CD4-positive, alpha-beta T cell treated with Interleukin-17A for 4 hours (primary cell): ENCODE measurements at regions not wholly inside any gene's neighbourhood (a gene's known extent, or its start where the extent isn't known, plus 50 kb on each side); places are given as distances from the start of the nearest gene placed in this dataset.

Source experiments
- DNase-seq: peaks from one replicate; pipeline ENCODE4 v3.0.0-alpha.2; 2020; ENCODE audit warnings: mixed read lengths

DNA sequence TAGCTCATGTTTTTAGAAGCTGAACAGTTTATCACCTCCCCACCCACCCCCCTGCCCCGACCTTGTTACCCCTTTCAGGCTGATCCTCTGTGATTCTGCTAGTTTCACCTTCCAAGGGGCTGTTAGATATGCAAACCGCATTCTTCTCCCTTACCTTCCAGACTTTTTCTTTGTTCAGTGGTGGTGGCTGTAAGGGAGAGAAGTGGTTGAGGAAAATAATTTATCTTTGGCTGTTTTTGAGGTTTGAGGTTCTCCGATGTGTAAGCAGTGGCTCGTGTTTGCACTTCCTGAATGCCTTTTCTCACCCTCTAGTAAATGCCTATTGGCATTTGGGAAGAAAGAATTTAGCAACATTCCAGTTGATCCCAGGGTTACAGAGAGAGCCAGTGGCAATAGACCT is 69.4 kb upstream of the KCNG1 start:
- no peak for DNase-seq

DNA sequence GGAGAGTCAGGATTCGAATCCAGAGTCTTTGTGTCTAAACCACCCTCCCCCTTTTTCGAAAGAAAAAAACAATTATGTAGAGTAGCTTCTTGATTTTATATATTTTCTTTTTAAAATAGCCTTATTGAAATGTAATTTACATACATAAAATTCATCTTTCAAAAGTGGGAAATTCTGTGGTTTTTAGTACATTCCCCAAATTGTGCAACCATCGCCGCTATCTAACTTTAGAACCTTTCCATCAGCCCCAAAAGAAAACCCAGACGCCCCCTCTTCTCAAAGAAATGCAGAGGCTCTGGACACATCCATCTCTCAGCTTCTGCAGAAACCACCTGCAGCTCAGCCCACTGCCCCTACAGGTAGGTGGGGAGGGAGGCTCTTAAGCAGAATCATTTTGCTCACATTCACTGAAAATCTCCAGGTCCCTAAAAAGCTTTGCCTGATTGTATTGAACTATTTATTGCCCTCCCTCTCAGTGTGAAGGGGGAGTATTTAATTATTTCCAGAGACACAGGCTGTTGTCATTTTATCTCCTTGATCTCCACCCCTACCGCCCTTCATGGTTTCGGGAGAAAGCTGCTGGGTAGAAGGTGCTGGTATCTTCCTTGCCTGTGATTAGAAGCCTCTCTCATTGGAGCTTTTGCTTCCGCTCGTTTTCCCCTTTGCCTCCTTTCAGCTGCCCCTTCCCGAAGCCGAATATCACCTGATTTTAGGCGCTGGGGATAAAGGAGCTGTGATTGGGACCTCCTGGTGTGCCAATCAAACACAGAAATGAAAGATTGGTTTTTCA is 68.7 kb upstream of the KCNG1 start:
- no peak for DNase-seq

DNA sequence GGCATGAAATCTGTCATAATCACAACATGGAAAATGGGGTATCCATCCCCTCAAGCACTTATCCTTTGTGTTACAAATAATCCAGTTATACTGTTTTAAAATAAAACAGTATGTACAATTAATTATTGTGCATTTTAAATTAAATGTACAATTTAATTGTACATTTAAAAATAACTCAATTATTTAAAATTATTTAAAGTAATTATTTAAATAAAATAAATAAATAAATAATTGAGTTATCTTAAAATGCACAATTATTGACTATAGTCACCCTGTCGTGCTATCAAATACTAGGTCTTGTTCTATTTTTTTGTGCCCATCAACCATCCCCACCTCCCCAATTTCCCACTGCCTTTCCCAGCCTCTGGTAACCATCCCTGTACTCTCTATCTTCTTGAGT is 66.9 kb upstream of the KCNG1 start:
- no peak for DNase-seq

DNA sequence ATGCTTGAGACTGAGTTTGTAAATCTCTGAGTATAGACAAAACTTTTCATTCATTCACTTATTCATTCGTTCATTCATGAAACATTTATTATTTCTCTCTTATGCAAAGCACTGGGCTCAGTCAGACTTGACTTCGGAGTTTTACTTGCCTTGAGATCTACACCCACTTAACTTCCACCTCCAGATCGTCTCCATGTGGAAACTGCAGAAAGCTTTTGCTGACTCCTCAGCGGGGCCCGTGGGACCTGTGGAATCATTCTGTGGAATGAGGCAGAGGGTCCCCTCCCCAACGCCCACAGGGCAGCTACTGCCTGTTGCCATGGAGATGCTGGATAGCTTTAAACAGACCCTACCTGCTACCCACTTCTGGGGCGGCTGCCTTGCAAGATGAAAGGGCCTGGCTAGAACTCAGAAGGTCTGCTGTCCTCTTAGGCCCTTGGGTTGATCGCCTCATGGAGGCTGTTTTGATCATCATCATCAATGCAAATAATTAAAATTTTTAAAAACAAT is 66.4 kb upstream of the KCNG1 start:
- no peak for DNase-seq

DNA sequence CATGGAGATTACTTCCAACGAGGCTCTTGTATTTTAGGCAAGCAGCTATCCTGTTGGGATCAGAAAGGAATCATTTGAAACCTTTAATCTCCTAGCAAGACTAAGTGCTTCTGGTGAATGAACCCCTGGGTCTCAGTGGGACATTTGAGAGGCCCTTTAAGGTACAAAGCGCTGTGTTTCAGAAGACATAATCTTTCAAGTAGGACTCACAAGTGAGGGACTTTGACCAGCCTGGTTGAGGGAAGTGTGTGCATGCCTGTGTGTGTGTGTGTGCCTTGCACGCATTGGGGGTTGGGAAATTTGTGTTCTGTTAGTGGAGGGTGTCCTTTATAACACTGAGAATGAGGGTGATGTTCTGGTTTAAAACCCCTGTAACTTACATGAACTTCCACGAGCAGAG is 64.4 kb upstream of the KCNG1 start:
- no peak for DNase-seq

DNA sequence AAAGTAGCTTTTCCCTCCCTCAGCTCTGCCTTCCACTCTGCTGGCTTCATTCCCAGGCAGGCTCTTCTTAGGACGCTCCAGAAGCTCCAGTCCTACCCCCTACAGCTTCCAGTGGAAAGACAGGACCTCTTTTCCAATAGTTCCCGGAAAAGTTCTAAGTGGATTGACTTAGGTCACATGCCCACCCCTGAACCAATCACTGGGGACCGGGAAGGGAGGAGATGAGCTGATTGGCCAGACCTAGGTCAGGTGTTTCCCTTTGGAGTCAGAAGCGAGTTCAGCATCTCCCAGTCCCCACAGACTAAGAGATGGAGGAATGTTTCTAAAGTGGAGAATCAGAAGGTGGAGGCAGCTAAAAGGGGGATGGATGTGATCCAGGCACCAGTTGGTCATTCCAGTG is 62.9 kb upstream of the KCNG1 start:
- DNase-seq: no peak

DNA sequence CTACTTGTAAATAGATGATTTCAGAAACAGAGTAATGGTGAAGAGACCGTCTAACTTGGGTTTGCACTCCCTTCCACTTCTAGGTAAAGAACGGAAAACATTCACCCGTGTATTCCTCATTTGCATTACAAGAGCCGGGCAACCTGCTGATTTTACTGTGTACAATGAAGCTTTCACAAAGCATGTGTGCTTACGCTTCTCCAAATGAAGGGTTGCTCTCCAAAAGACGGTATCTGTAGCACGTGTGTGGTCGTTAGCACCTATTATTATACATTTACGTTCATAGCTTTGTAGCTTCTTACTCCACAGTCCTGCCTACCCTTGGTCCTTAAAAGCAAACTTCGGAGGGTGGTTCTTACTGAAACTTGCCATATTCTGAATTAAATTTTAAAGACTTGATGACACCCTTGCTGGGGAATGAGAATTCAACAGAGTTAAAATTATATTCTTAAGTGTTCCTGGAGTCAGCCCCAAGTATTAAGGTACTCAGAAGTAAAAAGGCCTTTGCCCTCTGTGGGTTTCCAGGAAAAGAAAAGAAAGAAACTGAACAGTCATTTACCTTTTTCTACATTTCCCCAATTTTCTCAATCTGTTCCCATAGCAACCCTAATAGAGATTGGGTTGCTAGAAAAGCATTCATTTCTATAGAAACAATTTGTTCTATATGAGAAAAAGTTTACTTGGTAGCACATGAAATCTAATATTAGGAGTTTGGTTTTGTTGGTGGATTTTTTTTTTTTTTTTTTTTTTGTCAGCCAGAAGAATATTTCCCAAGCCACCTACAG is 61.9 kb upstream of the KCNG1 start:
- no peak for DNase-seq

DNA sequence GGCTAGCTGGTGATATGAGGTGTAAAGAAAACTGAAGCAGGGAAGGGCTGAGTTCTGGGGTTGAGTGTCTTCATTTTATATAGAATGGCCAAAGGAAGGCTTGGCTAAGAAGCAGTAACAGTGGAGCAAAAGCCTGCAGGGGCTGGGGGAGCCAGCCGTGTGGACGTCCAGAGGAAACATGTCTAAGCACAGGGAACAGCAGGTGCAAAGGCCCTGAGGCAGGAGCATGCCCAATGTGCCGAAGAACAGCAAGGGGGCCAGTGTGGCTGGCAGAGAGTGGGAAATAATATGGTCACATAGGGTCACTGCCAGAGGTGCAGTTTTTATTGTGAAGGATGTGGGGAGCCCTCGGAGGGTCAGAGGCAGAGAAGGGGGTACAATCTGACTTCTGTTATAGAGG is 60.5 kb upstream of the KCNG1 start:
- no peak for DNase-seq

DNA sequence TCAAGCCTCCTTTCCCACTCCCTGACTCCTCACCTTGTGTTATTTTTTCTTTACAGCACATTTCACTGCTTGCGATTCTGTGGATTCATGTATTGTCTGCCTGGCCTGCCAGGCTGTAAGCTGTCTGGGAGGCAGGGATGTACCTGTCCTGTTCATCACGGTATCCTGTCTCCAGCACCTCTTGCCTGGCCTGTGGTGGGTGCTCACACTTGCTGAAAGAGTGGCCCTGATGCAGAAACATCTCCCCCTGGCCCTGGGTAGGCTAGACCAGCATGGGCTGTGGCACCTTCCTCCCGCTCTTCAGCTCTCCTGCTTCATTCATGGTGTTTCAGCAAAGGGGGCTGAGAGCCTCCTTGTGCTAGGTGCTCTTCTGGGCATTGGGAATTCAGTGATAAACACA is 60.1 kb upstream of the KCNG1 start:
- no peak for DNase-seq

DNA sequence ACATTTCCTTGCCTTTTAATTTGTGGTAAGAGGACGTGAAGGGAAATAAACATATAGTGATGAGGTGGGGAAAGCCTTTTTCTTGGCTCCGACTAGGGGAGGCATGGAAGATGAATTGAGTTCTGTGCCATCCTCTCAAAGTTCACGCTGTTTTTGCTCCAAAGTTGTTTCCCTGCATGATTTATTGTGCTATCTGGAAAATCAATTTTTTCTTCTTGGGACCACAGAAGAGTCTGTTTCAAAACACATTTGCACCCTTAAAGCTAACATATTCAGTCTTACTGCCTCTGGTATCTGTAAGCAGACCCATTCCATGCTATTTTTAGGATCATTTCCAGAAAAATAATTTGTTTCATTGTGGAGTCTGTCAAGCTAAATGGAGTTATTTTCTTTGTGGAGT is 57.6 kb upstream of the KCNG1 start:
- DNase-seq: no peak

DNA sequence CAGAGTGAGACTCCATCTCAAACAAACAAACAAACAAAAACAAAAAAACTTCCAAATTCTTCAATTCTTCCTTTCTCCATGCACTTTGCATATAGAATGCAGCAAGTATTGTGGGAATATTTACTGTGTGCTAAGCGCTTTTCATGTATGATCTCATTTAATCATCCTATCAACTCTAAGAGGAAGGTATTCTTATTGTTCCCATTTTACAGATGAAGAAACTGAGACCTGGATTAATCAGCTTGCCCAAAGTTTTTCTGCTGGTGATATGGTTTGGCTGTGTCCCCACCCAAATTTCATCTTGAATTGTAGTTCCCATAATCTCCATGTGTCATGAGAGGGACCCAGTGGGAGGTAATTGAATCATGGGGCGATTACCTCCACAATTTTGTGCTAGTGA is 56.6 kb upstream of the KCNG1 start:
- no peak for DNase-seq

DNA sequence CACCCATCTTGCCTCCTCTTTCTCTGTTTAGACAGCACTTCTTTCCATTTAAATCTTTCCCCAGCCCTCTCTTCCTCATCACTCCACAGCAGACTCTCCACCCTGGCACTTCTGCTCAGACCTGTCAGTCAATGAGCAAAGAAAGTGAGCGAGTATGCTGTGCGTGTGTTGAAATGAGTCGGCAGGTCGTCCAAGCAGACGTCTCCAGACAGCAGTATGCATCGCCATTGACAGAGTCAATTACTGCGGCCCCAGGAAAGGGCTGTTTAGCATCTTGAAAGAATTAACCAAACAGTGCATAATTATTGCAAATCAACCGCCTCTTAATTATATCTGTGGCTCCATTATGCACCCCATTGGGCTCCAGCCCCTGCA is 54.8 kb upstream of the KCNG1 start:
- no peak for DNase-seq

DNA sequence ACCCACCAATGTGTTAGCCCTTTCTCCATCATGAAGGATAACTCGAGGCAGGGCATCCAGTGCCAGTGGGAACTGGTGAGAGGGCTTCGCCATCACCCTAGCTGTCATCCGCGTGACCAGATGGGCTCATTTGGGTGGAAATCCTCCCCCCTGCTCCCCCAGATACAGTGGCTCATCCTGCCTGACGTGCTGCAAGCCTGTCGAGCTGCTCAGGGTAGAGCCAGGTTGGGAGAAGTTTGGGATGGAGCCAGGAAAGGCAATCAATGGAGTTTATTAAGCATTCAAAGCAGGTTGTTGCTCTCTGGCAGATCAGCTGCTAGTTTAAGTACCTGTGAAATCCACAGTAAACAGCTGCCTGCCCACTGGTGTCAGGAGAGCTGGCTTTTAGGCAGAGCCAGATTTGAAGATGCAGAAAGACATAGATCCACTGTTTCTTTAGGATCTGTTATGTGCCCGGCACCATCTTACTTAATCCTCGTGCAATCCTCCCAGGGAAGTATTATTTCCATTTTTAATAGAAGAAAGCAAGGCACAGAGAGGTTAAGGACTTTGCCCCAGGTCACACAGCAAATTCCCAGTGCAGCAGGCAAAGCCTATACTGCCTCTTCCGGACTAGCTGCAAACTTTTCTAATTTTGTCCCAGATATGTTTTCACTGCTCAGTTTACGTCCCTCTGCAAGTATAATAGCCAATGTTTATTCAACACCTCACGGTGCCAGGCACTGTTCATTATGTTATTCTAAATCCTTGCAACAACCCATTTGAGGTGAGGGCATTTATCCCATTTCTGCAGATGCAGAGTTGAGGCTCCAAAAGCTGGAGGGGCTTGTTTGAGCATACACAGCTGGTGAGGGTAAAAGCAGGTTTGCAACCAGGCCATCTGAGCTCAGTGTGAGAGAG is 54.1 kb upstream of the KCNG1 start:
- DNase-seq: no peak

DNA sequence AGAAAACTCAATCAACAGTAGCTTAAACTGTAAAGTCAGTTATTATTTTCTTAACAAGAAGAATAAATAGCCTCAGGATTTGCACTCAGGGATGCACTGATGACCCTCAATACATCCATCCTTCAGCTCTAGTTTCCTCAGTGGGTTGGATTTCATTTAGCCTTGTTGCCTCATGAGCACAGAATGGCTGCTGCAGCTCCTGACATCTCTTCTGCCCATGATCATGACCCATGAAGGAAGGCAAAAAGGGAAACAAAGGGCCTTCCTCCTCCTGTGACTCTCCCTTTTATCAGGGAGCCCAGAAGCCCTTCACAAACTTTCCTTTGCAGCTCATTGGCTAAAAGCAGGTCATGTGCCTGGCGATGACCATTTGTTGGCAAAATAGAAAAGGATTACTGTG is 51.2 kb upstream of the KCNG1 start:
- no peak for DNase-seq
